ENCODE measurements at regions not wholly inside any gene's neighbourhood (a gene's known extent, or its start where the extent isn't known, plus 50 kb on each side); places are given as distances from the start of the nearest gene placed in this dataset.

DNA sequence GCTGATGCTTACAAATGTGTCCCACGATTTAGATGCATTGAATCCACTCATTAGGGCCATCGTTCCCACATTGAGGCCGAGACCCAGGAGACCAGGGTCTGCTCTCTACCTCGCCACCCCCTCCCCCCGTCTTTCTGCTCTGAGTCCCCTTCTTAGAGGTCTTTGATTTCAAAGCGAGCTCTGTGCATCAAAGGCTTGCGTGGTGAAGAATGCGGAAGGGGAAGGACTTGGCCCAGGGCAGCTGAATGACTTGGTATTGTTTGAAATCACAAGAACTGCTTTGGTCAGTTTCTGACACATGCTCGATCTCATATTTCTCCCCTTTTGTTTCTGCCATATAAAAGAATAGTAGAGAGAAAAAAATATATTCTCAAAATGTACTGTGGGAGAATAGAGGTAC lies 78.3 kb upstream of the IRX1 start:
- H3K4me1 ChIP-seq (ENCODE audit: low read depth, poor library complexity, severe bottlenecking): no peaks in the 10 kb centered on the region
- no peak overlapping the region for H3K9ac ChIP-seq
- H3K27me3 ChIP-seq (ENCODE audit: insufficient read depth, low read depth): no peaks in the 10 kb centered on the region
- TF ChIP-seq CTCF (conservative IDR thresholded peaks at IDR 0.05; ENCODE audit: low read depth, low read length): no peak
- no peak overlapping the region for H3K4me2 ChIP-seq
- H4K20me1 ChIP-seq (ENCODE audit: insufficient read depth): no peaks in the 10 kb centered on the region
- no peaks in the 10 kb centered on the region for H3K79me2 ChIP-seq (ENCODE audit: insufficient read depth, low read depth)
- H3K36me3 ChIP-seq (ENCODE audit: insufficient read depth): no peaks in the 10 kb centered on the region
- no peak overlapping the region for H3K27ac ChIP-seq
- H2AFZ ChIP-seq (ENCODE audit: low read depth): no peak overlapping the region
- H3K4me3 ChIP-seq (IDR thresholded peaks at IDR 0.05; ENCODE audit: insufficient read depth, low read depth, low read length): no peak overlapping the region

DNA sequence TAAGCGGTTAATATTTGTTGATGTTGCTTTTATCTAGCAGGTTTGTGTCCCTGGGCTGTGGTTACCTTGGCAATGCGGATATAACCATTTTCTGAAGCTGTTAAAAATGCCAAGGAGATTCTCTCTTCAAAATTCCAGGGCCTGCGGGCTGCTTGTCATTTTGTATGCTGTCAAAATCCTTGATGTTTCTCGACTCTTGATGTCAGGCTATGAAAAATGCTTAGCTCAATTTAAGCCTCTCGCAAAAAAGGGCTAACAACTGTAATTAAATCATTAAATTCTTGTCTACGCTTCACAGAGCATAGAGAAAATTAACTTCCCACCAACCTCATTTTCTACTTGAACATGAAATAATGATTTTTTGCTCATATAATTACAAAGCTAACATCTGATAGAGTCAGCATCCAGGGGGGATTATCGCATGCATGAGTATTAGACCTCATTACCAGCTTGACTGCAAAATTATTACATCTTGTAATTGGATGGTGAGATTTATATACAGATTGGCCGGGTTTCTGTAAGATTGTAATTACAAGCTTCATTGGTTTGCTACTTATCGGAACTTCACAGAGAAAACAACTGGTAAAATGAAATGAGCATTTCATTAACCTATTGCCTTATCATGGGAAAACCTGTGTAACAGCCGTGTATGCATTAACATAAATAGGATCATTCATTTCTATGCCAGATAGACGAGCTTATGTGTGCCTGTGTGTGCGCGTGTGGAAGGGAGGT lies 83.1 kb upstream of the IRX1 start:
- Histone ChIP-seq H4K20me1 (ENCODE audit: insufficient read depth) (no peaks in the 10 kb centered on the region), H3K79me2 (ENCODE audit: insufficient read depth, low read depth) (no peaks in the 10 kb centered on the region), H2AFZ (ENCODE audit: low read depth) (no peak overlapping the region), H3K36me3 (ENCODE audit: insufficient read depth) (no peaks in the 10 kb centered on the region), H3K27ac (no peak overlapping the region), H3K4me1 (ENCODE audit: low read depth, poor library complexity, severe bottlenecking) (no peaks in the 10 kb centered on the region), H3K9ac (no peak overlapping the region), H3K4me2 (no peak overlapping the region), H3K4me3 (IDR thresholded peaks at IDR 0.05; ENCODE audit: insufficient read depth, low read depth, low read length) (no peak overlapping the region), H3K27me3 (ENCODE audit: insufficient read depth, low read depth) (no peaks in the 10 kb centered on the region)
- TF ChIP-seq CTCF (conservative IDR thresholded peaks at IDR 0.05; ENCODE audit: low read depth, low read length): no peak

- no peaks in the 10 kb centered on the region for H3K36me3 ChIP-seq (ENCODE audit: insufficient read depth)
- no peaks in the 10 kb centered on the region for H3K27me3 ChIP-seq (ENCODE audit: insufficient read depth, low read depth)
- H3K4me1 ChIP-seq (ENCODE audit: low read depth, poor library complexity, severe bottlenecking): no peaks in the 10 kb centered on the region
- TF ChIP-seq CTCF (conservative IDR thresholded peaks at IDR 0.05; ENCODE audit: low read depth, low read length): no peak
- no peak overlapping the region for H3K4me2 ChIP-seq
- no peaks in the 10 kb centered on the region for H3K79me2 ChIP-seq (ENCODE audit: insufficient read depth, low read depth)
- H3K4me3 ChIP-seq (IDR thresholded peaks at IDR 0.05; ENCODE audit: insufficient read depth, low read depth, low read length): no peak overlapping the region
- no peaks in the 10 kb centered on the region for H4K20me1 ChIP-seq (ENCODE audit: insufficient read depth)
- no peak overlapping the region for H3K27ac ChIP-seq
- H2AFZ ChIP-seq (ENCODE audit: low read depth): no peak overlapping the region
- H3K9ac ChIP-seq: no peak overlapping the region
These were observed 83.7 kb upstream of the IRX1 start for GRCh38 chr5:3511934-3512333.

- H3K36me3 ChIP-seq (ENCODE audit: insufficient read depth): no peaks in the 10 kb centered on the region
- no peak overlapping the region for H3K4me2 ChIP-seq
- TF ChIP-seq CTCF (conservative IDR thresholded peaks at IDR 0.05; ENCODE audit: low read depth, low read length): no peak
- no peaks in the 10 kb centered on the region for H4K20me1 ChIP-seq (ENCODE audit: insufficient read depth)
- H3K27ac ChIP-seq: no peak overlapping the region
- H3K4me1 ChIP-seq (ENCODE audit: low read depth, poor library complexity, severe bottlenecking): no peaks in the 10 kb centered on the region
- H3K4me3 ChIP-seq (IDR thresholded peaks at IDR 0.05; ENCODE audit: insufficient read depth, low read depth, low read length): no peak overlapping the region
- H3K9ac ChIP-seq: no peak overlapping the region
- H3K79me2 ChIP-seq (ENCODE audit: insufficient read depth, low read depth): no peaks in the 10 kb centered on the region
- no peaks in the 10 kb centered on the region for H3K27me3 ChIP-seq (ENCODE audit: insufficient read depth, low read depth)
- no peak overlapping the region for H2AFZ ChIP-seq (ENCODE audit: low read depth)
These were observed 84.1 kb upstream of the IRX1 start for GRCh38 chr5:3511519-3511918.

Data from KMS-11 (cell line).